HL-60 (cell line): ENCODE measurements at regions not wholly inside any gene's neighbourhood (a gene's known extent, or its start where the extent isn't known, plus 50 kb on each side); places are given as distances from the start of the nearest gene placed in this dataset.

Source experiments
- CTCF ChIP-seq: IDR thresholded peaks from one replicate; pipeline ENCODE4 v1.5.1; 2011; ENCODE audit warnings: low read length, control low read depth, inconsistent platforms; ENCODE audit not compliant: insufficient read depth
- REST ChIP-seq: IDR thresholded peaks from 2 replicates; pipeline ENCODE4 v1.6.1; 2012; ENCODE audit warnings: low read depth; ENCODE audit not compliant: insufficient replicate concordance

- TF ChIP-seq CTCF (no peak), REST (no peak)
Measured at GRCh38 chr2:167858086-167858485, 389.3 kb downstream of the STK39 start.
